Fibroblast of mammary gland (primary cell): ENCODE measurements at regions not wholly inside any gene's neighbourhood (a gene's known extent, or its start where the extent isn't known, plus 50 kb on each side); places are given as distances from the start of the nearest gene placed in this dataset.
"Not testable (repeated sequence)": the region's sequence is repeated elsewhere in the genome, so short reads cannot be mapped to it uniquely, and the experiment has no call there.

Experiments used
- DNase-seq: peaks from one replicate; pipeline ENCODE4 v3.0.0-alpha.2; 2010; ENCODE audit warnings: low read depth
- H3K4me3 ChIP-seq: 2 replicates; pipeline ENCODE4 v1.5.1; 2011; ENCODE audit warnings: low read depth, mild to moderate bottlenecking, low read length, moderate library complexity; ENCODE audit not compliant: control insufficient read depth
- CTCF ChIP-seq: conservative IDR thresholded peaks from 2 replicates; pipeline ENCODE4 v1.5.1; 2011; ENCODE audit warnings: low read depth, low read length, inconsistent platforms; ENCODE audit not compliant: control insufficient read depth, insufficient read depth

- DNase-seq: no peak
- no peak overlapping the region for H3K4me3 ChIP-seq
- no peak for TF ChIP-seq CTCF
These were observed 989.0 kb upstream of the NUDT12 start for GRCh38 chr5:104551628-104552027.

- not testable (repeated sequence) for H3K4me3 ChIP-seq, DNase-seq
These were observed 984.3 kb upstream of the NUDT12 start for GRCh38 chr5:104546871-104547270.

- no peak for TF ChIP-seq CTCF
- H3K4me3 ChIP-seq: no peak overlapping the region
- DNase-seq: no peak
These were observed 978.7 kb upstream of the NUDT12 start for GRCh38 chr5:104541141-104541785.

- DNase-seq: peak; percentile 18
- H3K4me3 ChIP-seq: no peak overlapping the region
These were observed 977.9 kb upstream of the NUDT12 start for GRCh38 chr5:104540448-104540847.

GRCh38 chr5:104539618-104540350 lies 977.2 kb upstream of the NUDT12 start:
- no peak for TF ChIP-seq CTCF
- H3K4me3 ChIP-seq: no peak overlapping the region
- DNase-seq: no peak

More at GRCh38 chr5:104540448-104540847, 977.9 kb upstream of the NUDT12 start:
- TF ChIP-seq CTCF: no peak

GRCh38 chr5:104538734-104539133 lies 976.1 kb upstream of the NUDT12 start:
- TF ChIP-seq CTCF: no peak
- no peak for DNase-seq
- H3K4me3 ChIP-seq: no peak overlapping the region

- H3K4me3 ChIP-seq: no peak overlapping the region
- DNase-seq: no peak
- TF ChIP-seq CTCF: no peak
These were observed 970.9 kb upstream of the NUDT12 start for GRCh38 chr5:104533498-104533897.
